ENCODE measurements at regions not wholly inside any gene's neighbourhood (a gene's known extent, or its start where the extent isn't known, plus 50 kb on each side); places are given as distances from the start of the nearest gene placed in this dataset.
A peak's percentile ranks its signal among the peaks of the same experiment; 100 is the strongest.

GRCh38 chr3:27985369-27986035, 255.9 kb upstream of the CMC1 start:
- H3K27ac ChIP-seq: no peak overlapping the region
- no peak for DNase-seq (ENCODE audit: low spot score)
- POLR2A ChIA-PET (ENCODE audit: low non-redundant PET): no interaction called here
- CTCF ChIA-PET: no interaction called here
- no peak for TF ChIP-seq CTCF (conservative IDR thresholded peaks at IDR 0.05; ENCODE audit: low read depth)

GRCh38 chr3:27986234-27986879, 255.1 kb upstream of the CMC1 start:
- DNase-seq (ENCODE audit: low spot score): no peak
- POLR2A ChIA-PET (ENCODE audit: low non-redundant PET): no interaction called here
- CTCF ChIA-PET: no interaction called here
- no peak overlapping the region for H3K27ac ChIP-seq
- TF ChIP-seq CTCF (conservative IDR thresholded peaks at IDR 0.05; ENCODE audit: low read depth): no peak

- no peak for DNase-seq (ENCODE audit: low spot score)
- ChIA-PET POLR2A (ENCODE audit: low non-redundant PET) (no interaction called here), CTCF (interaction anchor here (0.6 kb wide), 1 partner anchor 421 kb away, joined by 7 read pairs; no protein-coding TSS in a partner anchor)
- H3K27ac ChIP-seq: no peak overlapping the region
- TF ChIP-seq CTCF (conservative IDR thresholded peaks at IDR 0.05; ENCODE audit: low read depth): no peak
Measured at GRCh38 chr3:27990324-27990723, 251.1 kb upstream of the CMC1 start.

- CTCF ChIA-PET: interaction anchor here (0.6 kb wide), 1 partner anchor 422 kb away, joined by 7 read pairs; no protein-coding TSS in a partner anchor
- DNase-seq (ENCODE audit: low spot score): peak; percentile 24
- POLR2A ChIA-PET (ENCODE audit: low non-redundant PET): no interaction called here
- H3K27ac ChIP-seq: no peak overlapping the region
- no peak for TF ChIP-seq CTCF (conservative IDR thresholded peaks at IDR 0.05; ENCODE audit: low read depth)
Measured at GRCh38 chr3:27990837-27991236, 250.6 kb upstream of the CMC1 start.

- POLR2A ChIA-PET (ENCODE audit: low non-redundant PET): no interaction called here
- H3K27ac ChIP-seq: no peak overlapping the region
- no peak for DNase-seq (ENCODE audit: low spot score)
- TF ChIP-seq CTCF (conservative IDR thresholded peaks at IDR 0.05; ENCODE audit: low read depth): no peak
- CTCF ChIA-PET: no interaction called here
Measured at GRCh38 chr3:27993051-27993450, 248.4 kb upstream of the CMC1 start.

GRCh38 chr3:28000608-28001007, 240.8 kb upstream of the CMC1 start:
- ChIA-PET POLR2A (ENCODE audit: low non-redundant PET) (no interaction called here), CTCF (interaction anchor here (0.8 kb wide), 1 partner anchor 1844 kb away, joined by 3 read pairs; no protein-coding TSS in a partner anchor)
- no peak for TF ChIP-seq CTCF (conservative IDR thresholded peaks at IDR 0.05; ENCODE audit: low read depth)
- H3K27ac ChIP-seq: no peak overlapping the region
- DNase-seq (ENCODE audit: low spot score): no peak

All from RWPE1 (cell line).